CD4-positive, alpha-beta T cell treated with Interleukin-4 for 1 hour (primary cell): ENCODE measurements at regions not wholly inside any gene's neighbourhood (a gene's known extent, or its start where the extent isn't known, plus 50 kb on each side); places are given as distances from the start of the nearest gene placed in this dataset.

Experiments
- DNase-seq, 2 donors: peaks; one replicate each; pipeline ENCODE4 v3.0.0-alpha.2; 2020 to 2022

DNA sequence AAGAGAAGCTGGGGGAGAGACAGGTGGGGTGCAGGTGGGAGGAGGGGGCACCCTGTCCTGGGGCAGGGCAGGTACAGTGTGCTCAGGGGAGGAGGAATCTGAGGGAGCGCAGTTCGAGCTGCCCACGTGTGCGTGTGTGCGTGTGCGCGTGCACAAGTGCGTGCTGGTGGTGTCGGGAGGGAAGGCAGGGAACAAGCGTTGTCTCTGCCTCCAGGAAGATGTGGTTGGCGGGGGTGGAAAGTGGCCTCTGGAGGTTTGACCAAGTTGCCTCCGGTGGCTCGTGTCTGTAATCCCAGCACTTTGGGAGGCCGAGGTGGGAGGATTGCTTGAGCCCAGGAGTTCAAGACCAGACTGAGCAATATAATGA lies 49.9 kb upstream of the THY1 start:
- no peak for DNase-seq
